Heart right ventricle (tissue), 16 donors: ENCODE measurements at regions not wholly inside any gene's neighbourhood (a gene's known extent, or its start where the extent isn't known, plus 50 kb on each side); places are given as distances from the start of the nearest gene placed in this dataset.

Experiments
- ATAC-seq, 8 donors: fragments of 200-7000 bp; cut with Tn5 transposase; one replicate each; pipeline ENCODE4 v1.9.1; 2020; ENCODE audit warnings: mild to moderate bottlenecking in 8 of 8, moderate library complexity in 8 of 8, moderate number of reproducible peaks in 1 of 8
- DNase-seq, 2 donors: peaks; one replicate each; pipeline ENCODE4 v3.0.0-alpha.2; 2020
- H3K27ac ChIP-seq, 10 donors: fragments of 200-600 bp; sonication (generic) in 2 of 10; one replicate each; pipeline versions ENCODE4 v1.5.0 to v1.8.0; 2020 to 2022; ENCODE audit warnings: mild to moderate bottlenecking in 3 of 10
- H3K27me3 ChIP-seq, 7 donors: fragments of 200-600 bp; one replicate each; pipeline ENCODE4 v1.8.0; 2021 to 2022; ENCODE audit warnings: mild to moderate bottlenecking in 2 of 7
- H3K36me3 ChIP-seq, 9 donors: fragments of 200-600 bp; sonication (generic) in 1 of 9; one replicate each; pipeline versions ENCODE4 v1.5.0 to v1.8.0; 2020 to 2022; ENCODE audit warnings: mild to moderate bottlenecking in 2 of 9
- H3K4me1 ChIP-seq, 9 donors: fragments of 200-600 bp; sonication (generic) in 1 of 9; one replicate each; pipeline versions ENCODE4 v1.5.0 to v1.8.0; 2020 to 2022; ENCODE audit warnings: mild to moderate bottlenecking in 4 of 9
- H3K4me3 ChIP-seq, 10 donors: fragments of 200-600 bp; sonication (generic) in 2 of 10; one replicate each; pipeline versions ENCODE4 v1.5.0 to v1.8.0; 2020 to 2022; ENCODE audit warnings: mild to moderate bottlenecking in 7 of 10, moderate library complexity in 2 of 10
- H3K9me3 ChIP-seq, 11 donors: fragments of 200-600 bp in 10 of 11; sonication (generic) in 2 of 11; one replicate each; pipeline versions ENCODE4 v1.5.0 to v1.8.0; 2013 to 2022; ENCODE audit warnings: mild to moderate bottlenecking in 2 of 11, control low read depth in 1 of 11, moderate library complexity in 1 of 11
- WGBS, 2 donors: extraction: QIAGEN DNeasy Blood & Tissue Kit; methylation state at CpG; one replicate each; pipeline ENCODE4 v1.1.7; 2013; ENCODE audit warnings: inconsistent platforms in 1 of 2; 5-methylcytosine and 5-hydroxymethylcytosine counted together
- intact Hi-C, 10 donors: fragments of 100-400 bp; cut with DNase I; formaldehyde crosslinking; loops; one replicate each; pipeline versions ENCODE4 v1.11.1 to v1.14.2; 2022
- TF ChIP-seq, protein P1 (sequence below), 9 donors: fragments of 200-600 bp; sonication (generic) in 2 of 9; IDR thresholded peaks; one replicate each; pipeline versions ENCODE4 v1.5.0 to v1.8.0; 2021 to 2022; ENCODE audit warnings: antibody characterized with exemption in 9 of 9, mild to moderate bottlenecking in 5 of 9, moderate library complexity in 1 of 9
- donor health status: Arrhythmogenic right ventricular cardiomyopathy.
- donor health status: ischemic (EF 13 %, LVEDD 7.1; RV severe dilation, severe dysfunction).
- donor health status: healthy with polysubstance abuse.
- donor health status: DM: no; HTN: yes; CAD: no.
- donor health status: DM: no; HTN: no; CAD: no.
- donor health status: ischemic (EF 25% LVEDD 6.9; RV normal size, moderate dysfunction).
- donor health status: ischemic (EF 25% LVEDD 5.7; RV mildly dilated, moderate dysfunction).
- donor health status: healthy.
- donor health status: DM: yes; HTN: yes; CAD: no.
- donor health status: Ischemic cardiomyopathy.
- donor health status: ischemic (EF 35%, LVEDD 5.7; RV mildly dilated, moderate dysfunction).
- donor health status: nonischemic (EF 11% LVEDD 7.7; RV severe dilation, severe dysfunction).
- donor health status: DM: yes; HTN: yes; CAD: no.
- donor health status: PGD.
- donor health status: ischemic (EF 29% LVEDD 5.4; RV normal size, mild dysfunction).
- donor health status: nonischemic (EF 23%, LVEDD 6.1; RV moderate dilation, normal function).

DNA sequence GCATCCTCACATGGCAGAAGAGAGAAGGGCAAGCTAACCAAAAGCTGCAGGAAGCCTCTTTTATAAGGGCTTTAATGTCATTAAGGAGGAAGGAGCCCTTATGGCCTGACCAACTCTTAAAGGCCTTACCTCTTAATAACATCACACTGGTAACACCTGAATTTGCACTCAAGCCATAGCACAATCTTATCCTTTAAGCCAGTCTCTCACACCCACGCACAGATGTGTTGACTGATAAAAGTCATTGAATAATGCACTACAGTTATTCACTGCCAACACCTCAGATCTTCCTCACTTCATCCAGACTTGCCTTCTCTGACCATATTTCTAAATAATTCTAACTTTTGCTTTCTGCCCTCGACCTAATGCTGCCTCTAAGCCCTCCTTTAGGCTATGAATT is 516.8 kb downstream of the ADCYAP1 start:
- H3K4me1 ChIP-seq: no peaks in the 10 kb centered on the region
- no peak for DNase-seq
- H3K27me3 ChIP-seq: no peaks in the 10 kb centered on the region
- intact Hi-C loops: no loop called here
- no peaks in the 10 kb centered on the region for H3K36me3 ChIP-seq
- 47 to 51% methylated on average over 2 of the region's 2 CpGs for WGBS, 2 donors
- ATAC-seq: no peak
- peaks cover 0 to 3% (median 0%) of the 10 kb centered on the region in 11 donors for H3K9me3 ChIP-seq
- H3K4me3 ChIP-seq: no peak overlapping the region
- TF ChIP-seq, protein P1, sequence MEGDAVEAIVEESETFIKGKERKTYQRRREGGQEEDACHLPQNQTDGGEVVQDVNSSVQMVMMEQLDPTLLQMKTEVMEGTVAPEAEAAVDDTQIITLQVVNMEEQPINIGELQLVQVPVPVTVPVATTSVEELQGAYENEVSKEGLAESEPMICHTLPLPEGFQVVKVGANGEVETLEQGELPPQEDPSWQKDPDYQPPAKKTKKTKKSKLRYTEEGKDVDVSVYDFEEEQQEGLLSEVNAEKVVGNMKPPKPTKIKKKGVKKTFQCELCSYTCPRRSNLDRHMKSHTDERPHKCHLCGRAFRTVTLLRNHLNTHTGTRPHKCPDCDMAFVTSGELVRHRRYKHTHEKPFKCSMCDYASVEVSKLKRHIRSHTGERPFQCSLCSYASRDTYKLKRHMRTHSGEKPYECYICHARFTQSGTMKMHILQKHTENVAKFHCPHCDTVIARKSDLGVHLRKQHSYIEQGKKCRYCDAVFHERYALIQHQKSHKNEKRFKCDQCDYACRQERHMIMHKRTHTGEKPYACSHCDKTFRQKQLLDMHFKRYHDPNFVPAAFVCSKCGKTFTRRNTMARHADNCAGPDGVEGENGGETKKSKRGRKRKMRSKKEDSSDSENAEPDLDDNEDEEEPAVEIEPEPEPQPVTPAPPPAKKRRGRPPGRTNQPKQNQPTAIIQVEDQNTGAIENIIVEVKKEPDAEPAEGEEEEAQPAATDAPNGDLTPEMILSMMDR (IDR thresholded peaks at IDR 0.05): no peak
- H3K27ac ChIP-seq: no peak overlapping the region

- Histone ChIP-seq H3K36me3 (no peaks in the 10 kb centered on the region), H3K27ac (no peak overlapping the region), H3K4me1 (no peaks in the 10 kb centered on the region), H3K4me3 (no peak overlapping the region), H3K27me3 (no peaks in the 10 kb centered on the region), H3K9me3 (peaks cover 0 to 3% (median 0%) of the 10 kb centered on the region in 11 donors)
- TF ChIP-seq, protein P1 (IDR thresholded peaks at IDR 0.05): no peak
- WGBS, 2 donors: 79 to 92% methylated on average over 2 of the region's 2 CpGs
- DNase-seq (no peak), ATAC-seq (no peak)
- intact Hi-C loops: no loop called here
Measured at GRCh38 chr18:1422634-1423033, 518.0 kb downstream of the ADCYAP1 start.

GRCh38 chr18:1425679-1426078 is 521.0 kb downstream of the ADCYAP1 start:
- H3K36me3 ChIP-seq: no peaks in the 10 kb centered on the region

DNA sequence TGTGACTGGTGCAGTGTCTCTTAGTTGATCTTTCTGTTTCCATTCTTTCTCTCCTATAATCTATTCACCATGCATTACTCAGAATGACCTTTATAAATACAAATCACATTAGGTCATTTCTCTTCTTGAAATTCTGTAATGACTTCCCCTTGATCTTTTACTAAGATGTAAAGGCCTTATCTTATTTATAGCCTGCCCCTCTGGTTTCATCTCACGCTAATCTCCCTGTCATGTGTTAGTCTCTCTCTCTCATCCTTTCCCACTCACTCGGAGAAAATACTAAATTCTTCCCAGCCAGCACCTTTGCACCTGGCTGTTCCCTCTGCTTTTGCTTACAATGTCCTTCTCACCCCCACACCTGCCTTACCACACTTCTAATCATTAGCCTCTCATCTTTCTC is 530.8 kb downstream of the ADCYAP1 start:
- DNase-seq (no peak), ATAC-seq (no peak)
- intact Hi-C loops: no loop called here
- Histone ChIP-seq H3K36me3 (no peaks in the 10 kb centered on the region), H3K27me3 (peaks cover 0 to 7% (median 0%) of the 10 kb centered on the region in 7 donors), H3K4me1 (no peaks in the 10 kb centered on the region), H3K9me3 (no peaks in the 10 kb centered on the region), H3K27ac (no peak overlapping the region), H3K4me3 (no peak overlapping the region)
- TF ChIP-seq, protein P1 (IDR thresholded peaks at IDR 0.05): no peak
- 56 to 59% methylated on average over 2 of the region's 2 CpGs for WGBS, 2 donors

More at GRCh38 chr18:1425679-1426078, 521.0 kb downstream of the ADCYAP1 start:
- intact Hi-C loops: loop anchor here in 1 of 10 donors (5.0 kb wide), 1 partner anchor 48 kb away; no protein-coding TSS in a partner anchor
- TF ChIP-seq, protein P1 (IDR thresholded peaks at IDR 0.05): no peak
- H3K27me3 ChIP-seq: no peaks in the 10 kb centered on the region
- DNase-seq (no peak), ATAC-seq (no peak)
- no peak overlapping the region for H3K4me3 ChIP-seq
- 42 to 50% methylated on average over 1 of the region's 1 CpG for WGBS, 2 donors
- no peaks in the 10 kb centered on the region for H3K4me1 ChIP-seq
- peaks cover 0 to 3% (median 0%) of the 10 kb centered on the region in 11 donors for H3K9me3 ChIP-seq
- no peak overlapping the region for H3K27ac ChIP-seq
